ENCODE measurements at regions not wholly inside any gene's neighbourhood (a gene's known extent, or its start where the extent isn't known, plus 50 kb on each side); places are given as distances from the start of the nearest gene placed in this dataset.
"Not testable (repeated sequence)": the region's sequence is repeated elsewhere in the genome, so short reads cannot be mapped to it uniquely, and the experiment has no call there.

DNA sequence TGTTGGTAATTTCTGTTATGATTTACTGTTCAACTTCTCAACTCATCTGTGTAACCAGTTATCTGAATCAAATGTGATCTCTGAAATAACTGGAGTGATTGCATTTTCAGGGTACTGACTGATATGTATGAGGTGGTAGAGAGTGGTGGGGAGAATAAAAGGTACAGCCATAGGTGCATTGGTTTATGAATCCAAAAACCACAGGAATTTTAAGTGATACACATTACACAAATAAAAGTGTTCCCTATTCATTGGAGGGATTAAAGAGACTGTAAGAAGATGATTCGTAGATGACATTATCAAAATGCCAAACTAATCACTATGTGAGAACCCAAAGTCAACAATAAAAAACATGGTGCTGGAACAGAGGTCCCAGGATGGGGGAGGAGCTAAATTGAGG lies 158.7 kb upstream of the RSPO3 start:
- TF ChIP-seq, protein P1, sequence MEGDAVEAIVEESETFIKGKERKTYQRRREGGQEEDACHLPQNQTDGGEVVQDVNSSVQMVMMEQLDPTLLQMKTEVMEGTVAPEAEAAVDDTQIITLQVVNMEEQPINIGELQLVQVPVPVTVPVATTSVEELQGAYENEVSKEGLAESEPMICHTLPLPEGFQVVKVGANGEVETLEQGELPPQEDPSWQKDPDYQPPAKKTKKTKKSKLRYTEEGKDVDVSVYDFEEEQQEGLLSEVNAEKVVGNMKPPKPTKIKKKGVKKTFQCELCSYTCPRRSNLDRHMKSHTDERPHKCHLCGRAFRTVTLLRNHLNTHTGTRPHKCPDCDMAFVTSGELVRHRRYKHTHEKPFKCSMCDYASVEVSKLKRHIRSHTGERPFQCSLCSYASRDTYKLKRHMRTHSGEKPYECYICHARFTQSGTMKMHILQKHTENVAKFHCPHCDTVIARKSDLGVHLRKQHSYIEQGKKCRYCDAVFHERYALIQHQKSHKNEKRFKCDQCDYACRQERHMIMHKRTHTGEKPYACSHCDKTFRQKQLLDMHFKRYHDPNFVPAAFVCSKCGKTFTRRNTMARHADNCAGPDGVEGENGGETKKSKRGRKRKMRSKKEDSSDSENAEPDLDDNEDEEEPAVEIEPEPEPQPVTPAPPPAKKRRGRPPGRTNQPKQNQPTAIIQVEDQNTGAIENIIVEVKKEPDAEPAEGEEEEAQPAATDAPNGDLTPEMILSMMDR (IDR thresholded peaks at IDR 0.05; ENCODE audit: low read depth, low read length, missing control alignments), result no peak
- no peak overlapping the region for H3K4me3 ChIP-seq (replicated peaks; ENCODE audit: low read depth, low read length)
- no peak for DNase-seq (ENCODE audit: extremely low read depth, low read depth)

DNA sequence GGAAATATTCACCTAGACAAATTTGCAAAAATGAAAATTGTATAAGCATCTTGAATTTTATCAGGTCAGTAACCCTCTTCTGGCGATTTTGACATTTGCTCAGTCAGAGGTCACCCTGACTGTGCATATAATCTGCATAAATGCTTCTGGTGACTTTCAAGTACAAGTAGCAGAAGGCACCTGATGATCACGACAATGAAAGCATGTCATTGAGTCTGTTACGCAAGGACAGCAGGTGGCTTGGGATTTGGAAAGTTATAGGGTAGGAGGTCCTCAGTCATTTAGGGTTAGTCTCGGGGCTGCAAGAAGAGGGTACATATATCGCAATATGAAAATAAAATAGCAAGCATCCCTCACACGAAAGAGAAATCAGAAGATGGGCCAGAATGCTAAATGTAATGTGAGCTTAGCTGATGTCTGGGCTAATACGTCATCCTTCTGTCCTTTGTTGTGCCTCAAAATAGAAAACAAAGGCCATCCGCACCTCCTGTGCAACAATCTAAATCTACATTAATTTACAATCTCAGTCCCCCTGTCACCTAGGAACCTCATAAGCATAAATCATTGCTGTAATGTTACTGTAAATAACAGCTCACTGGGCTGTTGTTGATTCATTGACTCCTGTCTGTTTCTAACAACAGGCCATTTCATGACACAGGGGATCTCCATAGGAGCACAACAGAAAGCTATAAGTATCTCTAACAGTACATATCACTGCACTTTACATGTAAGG lies 155.2 kb upstream of the RSPO3 start:
- TF ChIP-seq, protein P1 (IDR thresholded peaks at IDR 0.05; ENCODE audit: low read depth, low read length, missing control alignments), result no peak
- no peak for DNase-seq (ENCODE audit: extremely low read depth, low read depth)
- no peak overlapping the region for H3K4me3 ChIP-seq (replicated peaks; ENCODE audit: low read depth, low read length)

DNA sequence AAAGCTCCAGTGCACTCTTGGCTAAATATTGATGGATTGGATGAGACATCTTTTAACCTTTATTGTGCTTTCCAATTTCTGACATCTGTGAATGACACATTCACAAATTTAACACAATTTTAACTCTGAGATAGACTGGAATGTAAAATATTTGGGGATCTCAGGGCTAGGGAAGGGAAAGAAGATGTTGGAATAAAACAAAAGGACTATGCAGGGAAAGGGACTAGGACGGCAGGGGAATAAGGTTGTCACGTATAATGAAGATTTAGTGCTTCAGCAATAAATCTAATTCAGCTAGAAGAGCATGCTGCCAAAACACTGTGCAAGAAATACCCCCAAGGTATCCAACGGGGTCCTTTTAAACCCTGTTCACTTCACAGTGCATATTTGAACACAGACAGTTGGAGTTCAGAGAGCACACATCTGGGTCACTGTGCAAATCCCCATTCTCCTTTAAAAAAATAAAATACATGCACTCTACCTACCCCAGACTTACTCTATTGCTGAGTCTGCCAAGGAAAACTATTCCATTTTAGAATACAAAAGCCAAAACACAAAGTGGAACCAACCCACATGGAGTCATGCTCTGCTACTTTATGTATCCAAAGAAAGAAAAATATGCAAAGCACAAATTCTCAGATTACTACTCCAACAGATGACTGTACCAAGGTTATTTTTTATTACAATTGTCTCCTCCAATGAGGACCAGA lies 151.0 kb upstream of the RSPO3 start:
- H3K4me3 ChIP-seq (replicated peaks; ENCODE audit: low read depth, low read length), result no peak overlapping the region
- TF ChIP-seq, protein P1 (IDR thresholded peaks at IDR 0.05; ENCODE audit: low read depth, low read length, missing control alignments), result no peak
- no peak for DNase-seq (ENCODE audit: extremely low read depth, low read depth)

DNA sequence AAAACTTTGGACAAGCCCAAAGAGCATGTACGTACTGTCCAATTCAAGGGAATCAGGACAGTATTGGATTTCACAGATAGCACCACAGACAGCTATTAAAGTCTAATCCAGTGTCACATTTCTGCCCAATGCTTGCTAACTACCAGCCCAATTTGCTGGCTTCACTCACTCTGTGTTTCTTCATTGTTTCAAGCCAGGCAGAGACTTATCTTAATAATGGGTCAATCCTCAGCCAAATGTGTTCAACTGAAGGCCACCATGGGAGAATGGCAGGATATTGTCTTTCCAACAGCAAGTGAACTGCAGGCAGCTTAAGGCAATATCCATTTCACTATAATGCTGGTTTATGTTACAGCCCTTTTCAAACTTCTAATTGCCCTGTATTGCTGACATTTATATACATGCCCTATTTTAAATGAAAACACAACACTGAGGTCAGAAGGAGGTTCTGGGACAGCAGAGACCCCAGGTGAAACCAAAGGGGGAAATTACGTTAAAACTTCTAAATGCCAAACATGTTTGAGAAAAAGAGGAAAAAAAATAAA lies 142.1 kb upstream of the RSPO3 start:
- DNase-seq (ENCODE audit: extremely low read depth, low read depth), result no peak
- H3K4me3 ChIP-seq (replicated peaks; ENCODE audit: low read depth, low read length), result no peak overlapping the region
- TF ChIP-seq, protein P1 (IDR thresholded peaks at IDR 0.05; ENCODE audit: low read depth, low read length, missing control alignments), result no peak

DNA sequence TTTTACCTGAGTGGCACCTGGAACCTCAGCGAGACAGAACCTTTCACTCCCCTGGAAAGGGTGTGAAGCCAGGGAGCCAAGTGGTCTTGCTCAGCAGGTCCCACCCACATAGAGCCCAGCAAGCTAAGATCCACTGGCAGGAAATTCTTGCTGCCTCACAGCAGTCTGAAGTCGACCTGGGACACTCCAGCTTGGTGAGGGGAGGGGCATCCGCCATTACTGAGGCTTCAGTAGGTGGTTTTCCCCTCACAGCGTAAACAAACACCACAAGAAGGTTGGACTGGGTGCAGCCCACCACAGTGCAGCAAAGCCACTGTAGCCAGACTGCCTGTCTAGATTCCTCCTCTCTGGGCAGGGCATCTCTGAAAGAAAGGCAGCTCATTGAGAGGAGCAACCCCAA lies 134.7 kb upstream of the RSPO3 start:
- no peak for DNase-seq (ENCODE audit: extremely low read depth, low read depth)
- no peak overlapping the region for H3K4me3 ChIP-seq (replicated peaks; ENCODE audit: low read depth, low read length)
- TF ChIP-seq, protein P1 (IDR thresholded peaks at IDR 0.05; ENCODE audit: low read depth, low read length, missing control alignments), result no peak

DNA sequence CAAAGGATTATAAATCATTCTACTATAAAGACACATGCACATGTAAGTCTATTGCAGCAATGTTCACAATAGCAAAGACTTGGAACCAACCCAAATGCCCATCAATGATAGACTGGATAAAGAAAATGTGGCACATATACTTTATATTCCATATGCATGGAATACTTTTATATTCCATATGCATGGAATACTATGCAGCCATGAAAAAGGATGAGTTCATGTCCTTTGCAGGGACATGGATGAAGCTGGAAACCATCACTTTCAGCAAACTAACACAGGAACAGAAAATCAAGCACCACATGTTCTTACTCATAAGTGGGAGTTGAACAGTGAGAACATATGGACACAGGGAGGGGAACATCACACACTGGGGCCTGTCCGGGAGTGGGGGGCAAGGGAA lies 130.3 kb upstream of the RSPO3 start:
- not testable (repeated sequence) for DNase-seq (ENCODE audit: extremely low read depth, low read depth); H3K4me3 ChIP-seq (replicated peaks; ENCODE audit: low read depth, low read length)

DNA sequence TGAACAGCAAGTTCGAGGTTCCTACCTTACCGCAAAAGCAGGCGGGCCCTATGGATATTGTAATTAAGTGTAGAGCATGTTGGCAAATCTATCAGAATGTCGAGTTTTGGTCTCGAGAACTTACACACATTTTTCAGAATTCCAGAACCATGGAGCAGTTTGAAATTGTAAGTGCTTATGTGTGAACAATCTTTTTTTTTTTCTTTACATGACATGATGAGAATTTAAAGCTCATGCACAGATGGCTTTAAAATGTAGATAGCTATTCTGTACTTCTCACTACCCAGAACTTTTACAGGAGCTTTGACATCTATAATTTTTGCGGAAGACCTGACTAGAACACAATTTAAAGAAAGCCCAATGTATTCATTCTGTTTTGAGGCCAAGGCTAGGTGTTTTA lies 117.8 kb upstream of the RSPO3 start:
- H3K4me3 ChIP-seq (replicated peaks; ENCODE audit: low read depth, low read length), result no peak overlapping the region
- TF ChIP-seq, protein P1 (IDR thresholded peaks at IDR 0.05; ENCODE audit: low read depth, low read length, missing control alignments), result no peak
- no peak for DNase-seq (ENCODE audit: extremely low read depth, low read depth)
